ENCODE measurements at regions not wholly inside any gene's neighbourhood (a gene's known extent, or its start where the extent isn't known, plus 50 kb on each side); places are given as distances from the start of the nearest gene placed in this dataset.

- TF ChIP-seq ZMAT4 (CRISPR knock-in tag; IDR thresholded peaks at IDR 0.05) = no peak
- no peak for TF ChIP-seq MLX (CRISPR knock-in tag; IDR thresholded peaks at IDR 0.05)
- no peak for TF ChIP-seq ATF2 (CRISPR knock-in tag; IDR thresholded peaks at IDR 0.05; ENCODE audit: borderline replicate concordance, low read depth)
- TF ChIP-seq ESRRA (CRISPR knock-in tag; IDR thresholded peaks at IDR 0.05; ENCODE audit: borderline replicate concordance) = no peak
- TF ChIP-seq JUN (CRISPR knock-in tag; IDR thresholded peaks at IDR 0.05) = no peak
- TF ChIP-seq NR3C1 (CRISPR knock-in tag; conservative IDR thresholded peaks at IDR 0.05; ENCODE audit: low read depth) = no peak
- TF ChIP-seq MYBL2 (CRISPR knock-in tag; IDR thresholded peaks at IDR 0.05) = no peak
- TF ChIP-seq ELF4 (CRISPR knock-in tag; IDR thresholded peaks at IDR 0.05; ENCODE audit: low read depth) = no peak
- TF ChIP-seq ZNF232 (CRISPR knock-in tag; IDR thresholded peaks at IDR 0.05) = no peak
- TF ChIP-seq NFYB (CRISPR knock-in tag; conservative IDR thresholded peaks at IDR 0.05; ENCODE audit: low read depth) = no peak
- TF ChIP-seq, protein P1, sequence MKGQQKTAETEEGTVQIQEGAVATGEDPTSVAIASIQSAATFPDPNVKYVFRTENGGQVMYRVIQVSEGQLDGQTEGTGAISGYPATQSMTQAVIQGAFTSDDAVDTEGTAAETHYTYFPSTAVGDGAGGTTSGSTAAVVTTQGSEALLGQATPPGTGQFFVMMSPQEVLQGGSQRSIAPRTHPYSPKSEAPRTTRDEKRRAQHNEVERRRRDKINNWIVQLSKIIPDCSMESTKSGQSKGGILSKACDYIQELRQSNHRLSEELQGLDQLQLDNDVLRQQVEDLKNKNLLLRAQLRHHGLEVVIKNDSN (CRISPR knock-in tag; IDR thresholded peaks at IDR 0.05) = no peak
- TF ChIP-seq, protein P2, sequence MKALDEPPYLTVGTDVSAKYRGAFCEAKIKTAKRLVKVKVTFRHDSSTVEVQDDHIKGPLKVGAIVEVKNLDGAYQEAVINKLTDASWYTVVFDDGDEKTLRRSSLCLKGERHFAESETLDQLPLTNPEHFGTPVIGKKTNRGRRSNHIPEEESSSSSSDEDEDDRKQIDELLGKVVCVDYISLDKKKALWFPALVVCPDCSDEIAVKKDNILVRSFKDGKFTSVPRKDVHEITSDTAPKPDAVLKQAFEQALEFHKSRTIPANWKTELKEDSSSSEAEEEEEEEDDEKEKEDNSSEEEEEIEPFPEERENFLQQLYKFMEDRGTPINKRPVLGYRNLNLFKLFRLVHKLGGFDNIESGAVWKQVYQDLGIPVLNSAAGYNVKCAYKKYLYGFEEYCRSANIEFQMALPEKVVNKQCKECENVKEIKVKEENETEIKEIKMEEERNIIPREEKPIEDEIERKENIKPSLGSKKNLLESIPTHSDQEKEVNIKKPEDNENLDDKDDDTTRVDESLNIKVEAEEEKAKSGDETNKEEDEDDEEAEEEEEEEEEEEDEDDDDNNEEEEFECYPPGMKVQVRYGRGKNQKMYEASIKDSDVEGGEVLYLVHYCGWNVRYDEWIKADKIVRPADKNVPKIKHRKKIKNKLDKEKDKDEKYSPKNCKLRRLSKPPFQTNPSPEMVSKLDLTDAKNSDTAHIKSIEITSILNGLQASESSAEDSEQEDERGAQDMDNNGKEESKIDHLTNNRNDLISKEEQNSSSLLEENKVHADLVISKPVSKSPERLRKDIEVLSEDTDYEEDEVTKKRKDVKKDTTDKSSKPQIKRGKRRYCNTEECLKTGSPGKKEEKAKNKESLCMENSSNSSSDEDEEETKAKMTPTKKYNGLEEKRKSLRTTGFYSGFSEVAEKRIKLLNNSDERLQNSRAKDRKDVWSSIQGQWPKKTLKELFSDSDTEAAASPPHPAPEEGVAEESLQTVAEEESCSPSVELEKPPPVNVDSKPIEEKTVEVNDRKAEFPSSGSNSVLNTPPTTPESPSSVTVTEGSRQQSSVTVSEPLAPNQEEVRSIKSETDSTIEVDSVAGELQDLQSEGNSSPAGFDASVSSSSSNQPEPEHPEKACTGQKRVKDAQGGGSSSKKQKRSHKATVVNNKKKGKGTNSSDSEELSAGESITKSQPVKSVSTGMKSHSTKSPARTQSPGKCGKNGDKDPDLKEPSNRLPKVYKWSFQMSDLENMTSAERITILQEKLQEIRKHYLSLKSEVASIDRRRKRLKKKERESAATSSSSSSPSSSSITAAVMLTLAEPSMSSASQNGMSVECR (CRISPR knock-in tag; IDR thresholded peaks at IDR 0.05; ENCODE audit: borderline replicate concordance) = no peak
- TF ChIP-seq ZNF317 (CRISPR knock-in tag; IDR thresholded peaks at IDR 0.05; ENCODE audit: borderline replicate concordance, low read depth) = no peak
These were observed 126.9 kb downstream of the BTC start (continued) for GRCh38 chr4:74667438-74667837.

- Mint-ChIP-seq H3K27ac (no peak overlapping the region), H3K4me1 (peaks cover 46% of the 10 kb centered on the region), H3K27me3 (ENCODE audit: low read depth) (no peaks in the 10 kb centered on the region), H3K36me3 (no peaks in the 10 kb centered on the region), H3K4me3 (no peak overlapping the region), H3K9me3 (no peaks in the 10 kb centered on the region)
- TF ChIP-seq IRF1 (CRISPR knock-in tag; IDR thresholded peaks at IDR 0.05) (no peak), TP53 (CRISPR knock-in tag; IDR thresholded peaks at IDR 0.05) (no peak), CBFB (CRISPR knock-in tag; IDR thresholded peaks at IDR 0.05; ENCODE audit: low read depth) (no peak), IRF2 (CRISPR knock-in tag; IDR thresholded peaks at IDR 0.05; ENCODE audit: borderline replicate concordance, low read depth) (no peak), ZNF423 (CRISPR knock-in tag; IDR thresholded peaks at IDR 0.05) (no peak)
- no peak for ATAC-seq
- DNase-seq (ENCODE audit: low spot score) = no peak
- CTCF ChIA-PET = interaction anchor here (1.0 kb wide), 1 partner anchor 291 kb away, joined by 3 read pairs; no protein-coding TSS in a partner anchor
- POLR2A ChIA-PET = no interaction called here
These were observed 126.4 kb downstream of the BTC start for GRCh38 chr4:74667944-74668343.
